ENCODE measurements at regions not wholly inside any gene's neighbourhood (a gene's known extent, or its start where the extent isn't known, plus 50 kb on each side); places are given as distances from the start of the nearest gene placed in this dataset.

DNA sequence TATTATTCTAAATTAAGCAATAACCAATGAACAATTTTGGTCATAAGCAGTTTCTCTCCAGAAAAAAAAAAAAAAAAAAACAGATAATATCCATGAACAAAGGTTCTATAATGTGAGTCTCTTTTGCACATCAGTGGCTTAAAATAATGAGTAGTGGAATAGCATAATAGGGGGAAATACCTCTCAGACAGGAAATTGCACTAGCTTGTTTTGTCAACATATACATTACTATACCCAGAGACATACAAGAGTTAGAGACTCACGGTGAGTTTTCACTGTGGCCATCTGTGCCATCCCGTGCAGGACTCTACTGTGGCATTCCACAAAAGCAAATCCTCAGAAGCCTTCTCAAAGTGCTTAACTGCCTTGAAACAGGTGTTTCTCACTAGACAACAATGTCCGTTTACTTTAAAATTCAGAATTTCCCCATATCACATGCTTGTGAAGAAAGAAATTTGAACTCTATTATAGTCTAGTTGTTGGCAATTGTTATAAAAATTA, 697.9 kb downstream of the USP25 start:
- Histone ChIP-seq H3F3A (replicated peaks; ENCODE audit: low read depth) (no peaks in the 10 kb centered on the region), H3K36me3 (ENCODE audit: insufficient read depth) (no peaks in the 10 kb centered on the region), H3K4me2 (no peak overlapping the region), H3K4me1 (ENCODE audit: insufficient read depth) (no peaks in the 10 kb centered on the region), H3K79me2 (replicated peaks; ENCODE audit: insufficient read depth) (no peaks in the 10 kb centered on the region), H3K27me3 (ENCODE audit: insufficient read depth) (no peaks in the 10 kb centered on the region), H2AFZ (no peak overlapping the region), H4K20me1 (replicated peaks; ENCODE audit: insufficient read depth) (no peaks in the 10 kb centered on the region), H3K9me2 (ENCODE audit: insufficient read depth) (no peaks in the 10 kb centered on the region), H3K4me3 (no peak overlapping the region), H3K27ac (ENCODE audit: low read depth) (no peak overlapping the region)
- TF ChIP-seq POLR2AphosphoS5 (IDR thresholded peaks at IDR 0.05; ENCODE audit: low read depth): no peak
- TF ChIP-seq, protein P1, sequence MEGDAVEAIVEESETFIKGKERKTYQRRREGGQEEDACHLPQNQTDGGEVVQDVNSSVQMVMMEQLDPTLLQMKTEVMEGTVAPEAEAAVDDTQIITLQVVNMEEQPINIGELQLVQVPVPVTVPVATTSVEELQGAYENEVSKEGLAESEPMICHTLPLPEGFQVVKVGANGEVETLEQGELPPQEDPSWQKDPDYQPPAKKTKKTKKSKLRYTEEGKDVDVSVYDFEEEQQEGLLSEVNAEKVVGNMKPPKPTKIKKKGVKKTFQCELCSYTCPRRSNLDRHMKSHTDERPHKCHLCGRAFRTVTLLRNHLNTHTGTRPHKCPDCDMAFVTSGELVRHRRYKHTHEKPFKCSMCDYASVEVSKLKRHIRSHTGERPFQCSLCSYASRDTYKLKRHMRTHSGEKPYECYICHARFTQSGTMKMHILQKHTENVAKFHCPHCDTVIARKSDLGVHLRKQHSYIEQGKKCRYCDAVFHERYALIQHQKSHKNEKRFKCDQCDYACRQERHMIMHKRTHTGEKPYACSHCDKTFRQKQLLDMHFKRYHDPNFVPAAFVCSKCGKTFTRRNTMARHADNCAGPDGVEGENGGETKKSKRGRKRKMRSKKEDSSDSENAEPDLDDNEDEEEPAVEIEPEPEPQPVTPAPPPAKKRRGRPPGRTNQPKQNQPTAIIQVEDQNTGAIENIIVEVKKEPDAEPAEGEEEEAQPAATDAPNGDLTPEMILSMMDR (conservative IDR thresholded peaks at IDR 0.05; ENCODE audit: low read depth in 2 of 2): no peak
- TF ChIP-seq EZH2 (IDR thresholded peaks at IDR 0.05; ENCODE audit: low read depth, unreplicated experiment): no peak
- TF ChIP-seq REST (IDR thresholded peaks at IDR 0.05; ENCODE audit: unreplicated experiment): no peak
- no peak for TF ChIP-seq ZNF331 (CRISPR knock-in tag; IDR thresholded peaks at IDR 0.05; ENCODE audit: low read depth)
- no peak for TF ChIP-seq NANOG (IDR thresholded peaks at IDR 0.05; ENCODE audit: borderline replicate concordance)
- no peak for TF ChIP-seq ETS1 (IDR thresholded peaks at IDR 0.05)
- no peak for TF ChIP-seq STAT1 (IDR thresholded peaks at IDR 0.05; ENCODE audit: unreplicated experiment)
- no peak for TF ChIP-seq ZNF462 (CRISPR knock-in tag; IDR thresholded peaks at IDR 0.05)
- TF ChIP-seq JUNB (IDR thresholded peaks at IDR 0.05; ENCODE audit: unreplicated experiment): no peak
- no peak for TF ChIP-seq CREB1 (CRISPR knock-in tag; IDR thresholded peaks at IDR 0.05; ENCODE audit: low read depth)
- TF ChIP-seq EZH2phosphoT487 (IDR thresholded peaks at IDR 0.05; ENCODE audit: unreplicated experiment): no peak
- TF ChIP-seq ZNF114 (CRISPR knock-in tag; IDR thresholded peaks at IDR 0.05): no peak
- Mint-ChIP-seq H3K4me1 (no peaks in the 10 kb centered on the region), H3K27me3 (ENCODE audit: insufficient read depth, low read depth, poor library complexity) (no peaks in the 10 kb centered on the region), H3K4me3 (no peak overlapping the region), H3K36me3 (ENCODE audit: low read depth) (no peaks in the 10 kb centered on the region), H3K27ac (no peak overlapping the region), H3K9me3 (no peaks in the 10 kb centered on the region)
- ATAC-seq: no peak
- DNase-seq (ENCODE audit: low spot score): no peak

Data from GM23338 (cell line).